22Rv1 (cell line): ENCODE measurements at regions not wholly inside any gene's neighbourhood (a gene's known extent, or its start where the extent isn't known, plus 50 kb on each side); places are given as distances from the start of the nearest gene placed in this dataset.

Experiments
- CTCF ChIP-seq: fragments of 450-650 bp; IDR thresholded peaks from 2 replicates; pipeline ENCODE4 v1.5.1; 2017; ENCODE audit warnings: mild to moderate bottlenecking
- ZFX ChIP-seq: fragments of 450-650 bp; IDR thresholded peaks from 2 replicates; pipeline ENCODE4 v1.6.1; 2017; ENCODE audit warnings: antibody characterized with exemption, borderline replicate concordance

- TF ChIP-seq CTCF, result no peak
- no peak for TF ChIP-seq ZFX
Observed at GRCh38 chr3:117938974-117939373, 1095.7 kb downstream of the IGSF11 start.
